ENCODE measurements at regions not wholly inside any gene's neighbourhood (a gene's known extent, or its start where the extent isn't known, plus 50 kb on each side); places are given as distances from the start of the nearest gene placed in this dataset.
A peak's percentile ranks its signal among the peaks of the same experiment; 100 is the strongest.

GRCh38 chr2:8412586-8412985 is 269.3 kb upstream of the ID2 start:
- Mint-ChIP-seq H3K36me3 (peaks cover 2 to 3% of the 10 kb centered on the region in 2 donors), H3K9me3 (peaks cover 0 to 2% (median 0%) of the 10 kb centered on the region in 7 donors), H3K27me3 (ENCODE audit: low read depth in 3 of 3) (peaks cover 0 to 2% (median under 1%) of the 10 kb centered on the region in 3 donors), H3K27ac (peak overlapping the region in 4 of 7 donors; percentile 23 to 51 (median 40)), H3K4me3 (peak overlapping the region in 1 of 2 donors; percentile 46), H3K4me1 (peaks cover 73% of the 10 kb centered on the region)
- no peak overlapping the region for H3K4me3 ChIP-seq (replicated peaks in 1 of 3; ENCODE audit: low read depth in 2 of 3, low read length in 3 of 3)
- peaks cover 62 to 73% of the 10 kb centered on the region in 2 donors for H3K4me1 ChIP-seq (ENCODE audit: control insufficient read depth in 1 of 2, insufficient read depth in 2 of 2, low read length in 2 of 2)
- H3K9me3 ChIP-seq (replicated peaks in 1 of 2; ENCODE audit: control insufficient read depth in 1 of 2, insufficient read depth in 1 of 2, low read length in 2 of 2), result no peaks in the 10 kb centered on the region
- no peaks in the 10 kb centered on the region for H3K36me3 ChIP-seq (replicated peaks in 1 of 2; ENCODE audit: control insufficient read depth in 1 of 2, insufficient read depth in 2 of 2, low read length in 2 of 2)
- no peak overlapping the region for H3K9ac ChIP-seq (ENCODE audit: insufficient read depth, low read length, poor library complexity, severe bottlenecking)
- 58% methylated on average over 4 of the region's 4 CpGs for WGBS (ENCODE audit: insufficient coverage)
- intact Hi-C loops (cut with micrococcal nuclease), result loop anchor here (10.0 kb wide), 3 partner anchors 62 to 272 kb away; partner anchors contain the start of gene ID2 (in 1 of the 2)
- TF ChIP-seq, protein P1, sequence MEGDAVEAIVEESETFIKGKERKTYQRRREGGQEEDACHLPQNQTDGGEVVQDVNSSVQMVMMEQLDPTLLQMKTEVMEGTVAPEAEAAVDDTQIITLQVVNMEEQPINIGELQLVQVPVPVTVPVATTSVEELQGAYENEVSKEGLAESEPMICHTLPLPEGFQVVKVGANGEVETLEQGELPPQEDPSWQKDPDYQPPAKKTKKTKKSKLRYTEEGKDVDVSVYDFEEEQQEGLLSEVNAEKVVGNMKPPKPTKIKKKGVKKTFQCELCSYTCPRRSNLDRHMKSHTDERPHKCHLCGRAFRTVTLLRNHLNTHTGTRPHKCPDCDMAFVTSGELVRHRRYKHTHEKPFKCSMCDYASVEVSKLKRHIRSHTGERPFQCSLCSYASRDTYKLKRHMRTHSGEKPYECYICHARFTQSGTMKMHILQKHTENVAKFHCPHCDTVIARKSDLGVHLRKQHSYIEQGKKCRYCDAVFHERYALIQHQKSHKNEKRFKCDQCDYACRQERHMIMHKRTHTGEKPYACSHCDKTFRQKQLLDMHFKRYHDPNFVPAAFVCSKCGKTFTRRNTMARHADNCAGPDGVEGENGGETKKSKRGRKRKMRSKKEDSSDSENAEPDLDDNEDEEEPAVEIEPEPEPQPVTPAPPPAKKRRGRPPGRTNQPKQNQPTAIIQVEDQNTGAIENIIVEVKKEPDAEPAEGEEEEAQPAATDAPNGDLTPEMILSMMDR (IDR thresholded peaks at IDR 0.05), result no peak
- no peak for DNase-seq
- H4K20me1 ChIP-seq (ENCODE audit: insufficient read depth, low read length), result no peaks in the 10 kb centered on the region
- H3K4me2 ChIP-seq (replicated peaks; ENCODE audit: extremely low read depth, low read length, poor library complexity, severe bottlenecking), result no peak overlapping the region
- H3K27me3 ChIP-seq (ENCODE audit: control insufficient read depth in 2 of 2, insufficient read depth in 2 of 2, low read length in 2 of 2), result no peaks in the 10 kb centered on the region
- H3K79me2 ChIP-seq (ENCODE audit: insufficient read depth, low read length), result no peaks in the 10 kb centered on the region
- H3K27ac ChIP-seq (ENCODE audit: low read depth in 1 of 2, low read length in 2 of 2), result no peak overlapping the region
- H2AFZ ChIP-seq (ENCODE audit: insufficient read depth, low read depth, low read length, poor library complexity, severe bottlenecking), result peak overlapping the region; percentile 32

DNA sequence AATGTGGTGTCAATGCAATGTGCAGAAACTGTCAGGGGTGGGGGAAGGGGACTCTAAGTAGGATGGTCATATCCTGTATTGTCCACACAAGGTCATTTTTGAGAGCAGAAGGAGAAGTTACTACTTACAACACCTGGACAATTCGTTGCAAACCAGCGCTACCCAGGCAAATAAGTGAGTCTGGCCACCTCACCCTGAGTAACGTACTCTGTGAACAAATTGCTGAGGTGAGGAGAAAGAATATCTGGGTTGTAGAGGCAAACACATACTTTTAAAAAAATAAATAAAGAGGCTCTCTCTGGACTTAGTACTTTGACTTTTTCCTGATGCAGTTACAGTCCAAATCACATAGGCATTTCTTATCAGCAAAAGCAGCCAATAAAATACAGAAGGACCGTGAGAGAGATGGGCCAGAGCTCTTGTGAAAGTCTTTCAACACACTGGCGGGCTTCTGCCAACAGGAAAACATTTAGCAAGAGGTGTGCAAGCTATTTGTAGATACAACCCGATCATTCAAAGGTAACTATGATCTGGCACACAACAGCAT is 268.2 kb upstream of the ID2 start:
- Mint-ChIP-seq H3K27ac (peak overlapping the region in 6 of 7 donors; percentile 6 to 71 (median 51)), H3K36me3 (peaks cover 2 to 3% of the 10 kb centered on the region in 2 donors), H3K27me3 (ENCODE audit: low read depth in 3 of 3) (peaks cover 0 to 2% (median 0%) of the 10 kb centered on the region in 3 donors), H3K4me1 (peaks cover 70% of the 10 kb centered on the region), H3K4me3 (no peak overlapping the region), H3K9me3 (peaks cover 0 to 2% (median 0%) of the 10 kb centered on the region in 7 donors)
- DNase-seq, result peak; percentile 20 to 84 (median 46)
- Histone ChIP-seq H4K20me1 (ENCODE audit: insufficient read depth, low read length) (no peaks in the 10 kb centered on the region), H3K4me1 (ENCODE audit: control insufficient read depth in 1 of 2, insufficient read depth in 2 of 2, low read length in 2 of 2) (peaks cover 61 to 67% of the 10 kb centered on the region in 2 donors), H3K79me2 (ENCODE audit: insufficient read depth, low read length) (no peaks in the 10 kb centered on the region), H3K9ac (ENCODE audit: insufficient read depth, low read length, poor library complexity, severe bottlenecking) (no peak overlapping the region), H2AFZ (ENCODE audit: insufficient read depth, low read depth, low read length, poor library complexity, severe bottlenecking) (no peak overlapping the region), H3K4me3 (replicated peaks in 1 of 3; ENCODE audit: low read depth in 2 of 3, low read length in 3 of 3) (no peak overlapping the region), H3K4me2 (replicated peaks; ENCODE audit: extremely low read depth, low read length, poor library complexity, severe bottlenecking) (peak overlapping the region; percentile 20), H3K27ac (ENCODE audit: low read depth in 1 of 2, low read length in 2 of 2) (peak overlapping the region in 1 of 2 donors; percentile 30), H3K36me3 (replicated peaks in 1 of 2; ENCODE audit: control insufficient read depth in 1 of 2, insufficient read depth in 2 of 2, low read length in 2 of 2) (no peaks in the 10 kb centered on the region), H3K27me3 (ENCODE audit: control insufficient read depth in 2 of 2, insufficient read depth in 2 of 2, low read length in 2 of 2) (no peaks in the 10 kb centered on the region), H3K9me3 (replicated peaks in 1 of 2; ENCODE audit: control insufficient read depth in 1 of 2, insufficient read depth in 1 of 2, low read length in 2 of 2) (no peaks in the 10 kb centered on the region)
- WGBS (ENCODE audit: insufficient coverage), result 0% methylated on average over 1 of the region's 6 CpGs
- TF ChIP-seq, protein P1 (IDR thresholded peaks at IDR 0.05), result no peak
- intact Hi-C loops (cut with micrococcal nuclease), result loop anchor here (10.0 kb wide), 3 partner anchors 61 to 271 kb away; partner anchors contain the start of gene ID2 (in 1 of the 2)

All from CD14-positive monocyte (primary cell).